ENCODE measurements at regions not wholly inside any gene's neighbourhood (a gene's known extent, or its start where the extent isn't known, plus 50 kb on each side); places are given as distances from the start of the nearest gene placed in this dataset.

GRCh38 chr1:195981448-195982139 is 626.6 kb downstream of the KCNT2 start:
- no peak for DNase-seq
- Histone ChIP-seq H3K9me3 (ENCODE audit: low read length) (peaks cover 28% of the 10 kb centered on the region), H3K4me2 (ENCODE audit: low read depth, low read length, poor library complexity, severe bottlenecking) (no peak overlapping the region), H3K9me2 (replicated peaks; ENCODE audit: insufficient read depth, low read length) (no peaks in the 10 kb centered on the region), H2AFZ (ENCODE audit: low read length) (no peak overlapping the region), H3K9ac (ENCODE audit: low read length) (no peak overlapping the region), H4K20me1 (ENCODE audit: insufficient read depth, low read depth, low read length) (no peaks in the 10 kb centered on the region), H3K27me3 (ENCODE audit: low read length) (no peaks in the 10 kb centered on the region), H3K27ac (ENCODE audit: low read length) (no peak overlapping the region), H3K36me3 (ENCODE audit: insufficient read depth, low read length) (no peaks in the 10 kb centered on the region), H3K79me2 (ENCODE audit: low read length) (no peaks in the 10 kb centered on the region), H3K4me3 (ENCODE audit: low read length) (no peak overlapping the region), H3K4me1 (ENCODE audit: low read length) (no peaks in the 10 kb centered on the region)

GRCh38 chr1:195979646-195980045 is 628.6 kb downstream of the KCNT2 start:
- Histone ChIP-seq H3K4me2 (ENCODE audit: low read depth, low read length, poor library complexity, severe bottlenecking) (no peak overlapping the region), H2AFZ (ENCODE audit: low read length) (no peak overlapping the region), H3K27ac (ENCODE audit: low read length) (no peak overlapping the region), H4K20me1 (ENCODE audit: insufficient read depth, low read depth, low read length) (no peaks in the 10 kb centered on the region), H3K27me3 (ENCODE audit: low read length) (no peaks in the 10 kb centered on the region), H3K9me2 (replicated peaks; ENCODE audit: insufficient read depth, low read length) (no peaks in the 10 kb centered on the region), H3K4me3 (ENCODE audit: low read length) (no peak overlapping the region), H3K9ac (ENCODE audit: low read length) (no peak overlapping the region), H3K4me1 (ENCODE audit: low read length) (no peaks in the 10 kb centered on the region), H3K9me3 (ENCODE audit: low read length) (peaks cover 28% of the 10 kb centered on the region), H3K79me2 (ENCODE audit: low read length) (no peaks in the 10 kb centered on the region), H3K36me3 (ENCODE audit: insufficient read depth, low read length) (no peaks in the 10 kb centered on the region)
- DNase-seq = no peak

- Histone ChIP-seq H3K4me3 (ENCODE audit: low read length) (no peak overlapping the region), H3K4me2 (ENCODE audit: low read depth, low read length, poor library complexity, severe bottlenecking) (no peak overlapping the region), H3K27me3 (ENCODE audit: low read length) (no peaks in the 10 kb centered on the region), H3K4me1 (ENCODE audit: low read length) (no peaks in the 10 kb centered on the region), H3K36me3 (ENCODE audit: insufficient read depth, low read length) (no peaks in the 10 kb centered on the region), H3K9ac (ENCODE audit: low read length) (no peak overlapping the region), H3K9me3 (ENCODE audit: low read length) (peaks cover 7% of the 10 kb centered on the region), H3K79me2 (ENCODE audit: low read length) (no peaks in the 10 kb centered on the region), H3K27ac (ENCODE audit: low read length) (no peak overlapping the region), H3K9me2 (replicated peaks; ENCODE audit: insufficient read depth, low read length) (no peaks in the 10 kb centered on the region), H2AFZ (ENCODE audit: low read length) (no peak overlapping the region), H4K20me1 (ENCODE audit: insufficient read depth, low read depth, low read length) (no peaks in the 10 kb centered on the region)
- no peak for DNase-seq
Measured at GRCh38 chr1:195973311-195973904, 634.8 kb downstream of the KCNT2 start.

GRCh38 chr1:195971589-195971988 is 636.7 kb downstream of the KCNT2 start:
- H3K27me3 ChIP-seq (ENCODE audit: low read length) = no peaks in the 10 kb centered on the region
- H3K4me1 ChIP-seq (ENCODE audit: low read length) = no peaks in the 10 kb centered on the region
- H3K9ac ChIP-seq (ENCODE audit: low read length) = no peak overlapping the region
- no peak overlapping the region for H3K4me3 ChIP-seq (ENCODE audit: low read length)
- no peaks in the 10 kb centered on the region for H4K20me1 ChIP-seq (ENCODE audit: insufficient read depth, low read depth, low read length)
- DNase-seq = no peak
- no peaks in the 10 kb centered on the region for H3K79me2 ChIP-seq (ENCODE audit: low read length)
- no peak overlapping the region for H3K27ac ChIP-seq (ENCODE audit: low read length)
- no peak overlapping the region for H3K4me2 ChIP-seq (ENCODE audit: low read depth, low read length, poor library complexity, severe bottlenecking)
- peaks cover 3% of the 10 kb centered on the region for H3K9me3 ChIP-seq (ENCODE audit: low read length)
- no peaks in the 10 kb centered on the region for H3K36me3 ChIP-seq (ENCODE audit: insufficient read depth, low read length)
- no peaks in the 10 kb centered on the region for H3K9me2 ChIP-seq (replicated peaks; ENCODE audit: insufficient read depth, low read length)
- no peak overlapping the region for H2AFZ ChIP-seq (ENCODE audit: low read length)

- H3K4me2 ChIP-seq (ENCODE audit: low read depth, low read length, poor library complexity, severe bottlenecking) = no peak overlapping the region
- H3K9me2 ChIP-seq (replicated peaks; ENCODE audit: insufficient read depth, low read length) = no peaks in the 10 kb centered on the region
- H3K27me3 ChIP-seq (ENCODE audit: low read length) = no peaks in the 10 kb centered on the region
- H3K79me2 ChIP-seq (ENCODE audit: low read length) = no peaks in the 10 kb centered on the region
- H3K9ac ChIP-seq (ENCODE audit: low read length) = no peak overlapping the region
- DNase-seq = no peak
- H3K4me1 ChIP-seq (ENCODE audit: low read length) = no peaks in the 10 kb centered on the region
- peaks cover 6% of the 10 kb centered on the region for H3K9me3 ChIP-seq (ENCODE audit: low read length)
- H3K27ac ChIP-seq (ENCODE audit: low read length) = no peak overlapping the region
- no peak overlapping the region for H2AFZ ChIP-seq (ENCODE audit: low read length)
- no peak overlapping the region for H3K4me3 ChIP-seq (ENCODE audit: low read length)
- H4K20me1 ChIP-seq (ENCODE audit: insufficient read depth, low read depth, low read length) = no peaks in the 10 kb centered on the region
- no peaks in the 10 kb centered on the region for H3K36me3 ChIP-seq (ENCODE audit: insufficient read depth, low read length)
Measured at GRCh38 chr1:195970209-195970608, 638.0 kb downstream of the KCNT2 start.

GRCh38 chr1:195965475-195965874 is 642.8 kb downstream of the KCNT2 start:
- no peak overlapping the region for H3K4me3 ChIP-seq (ENCODE audit: low read length)
- H3K9me2 ChIP-seq (replicated peaks; ENCODE audit: insufficient read depth, low read length) = no peaks in the 10 kb centered on the region
- H3K27me3 ChIP-seq (ENCODE audit: low read length) = no peaks in the 10 kb centered on the region
- H2AFZ ChIP-seq (ENCODE audit: low read length) = no peak overlapping the region
- H3K79me2 ChIP-seq (ENCODE audit: low read length) = no peaks in the 10 kb centered on the region
- no peak overlapping the region for H3K27ac ChIP-seq (ENCODE audit: low read length)
- H4K20me1 ChIP-seq (ENCODE audit: insufficient read depth, low read depth, low read length) = no peaks in the 10 kb centered on the region
- H3K4me2 ChIP-seq (ENCODE audit: low read depth, low read length, poor library complexity, severe bottlenecking) = no peak overlapping the region
- DNase-seq = no peak
- peaks cover 3% of the 10 kb centered on the region for H3K9me3 ChIP-seq (ENCODE audit: low read length)
- H3K9ac ChIP-seq (ENCODE audit: low read length) = no peak overlapping the region
- no peaks in the 10 kb centered on the region for H3K4me1 ChIP-seq (ENCODE audit: low read length)
- H3K36me3 ChIP-seq (ENCODE audit: insufficient read depth, low read length) = no peaks in the 10 kb centered on the region

GRCh38 chr1:195965036-195965435 is 643.2 kb downstream of the KCNT2 start:
- no peak overlapping the region for H3K4me2 ChIP-seq (ENCODE audit: low read depth, low read length, poor library complexity, severe bottlenecking)
- no peak overlapping the region for H3K9ac ChIP-seq (ENCODE audit: low read length)
- H3K4me3 ChIP-seq (ENCODE audit: low read length) = no peak overlapping the region
- no peak overlapping the region for H3K27ac ChIP-seq (ENCODE audit: low read length)
- no peaks in the 10 kb centered on the region for H3K27me3 ChIP-seq (ENCODE audit: low read length)
- no peak for DNase-seq
- no peaks in the 10 kb centered on the region for H4K20me1 ChIP-seq (ENCODE audit: insufficient read depth, low read depth, low read length)
- H3K9me2 ChIP-seq (replicated peaks; ENCODE audit: insufficient read depth, low read length) = no peaks in the 10 kb centered on the region
- H3K79me2 ChIP-seq (ENCODE audit: low read length) = no peaks in the 10 kb centered on the region
- H3K9me3 ChIP-seq (ENCODE audit: low read length) = peaks cover 3% of the 10 kb centered on the region
- no peaks in the 10 kb centered on the region for H3K36me3 ChIP-seq (ENCODE audit: insufficient read depth, low read length)
- no peaks in the 10 kb centered on the region for H3K4me1 ChIP-seq (ENCODE audit: low read length)
- H2AFZ ChIP-seq (ENCODE audit: low read length) = no peak overlapping the region

- no peaks in the 10 kb centered on the region for H3K4me1 ChIP-seq (ENCODE audit: low read length)
- no peak overlapping the region for H3K9ac ChIP-seq (ENCODE audit: low read length)
- no peak overlapping the region for H3K4me3 ChIP-seq (ENCODE audit: low read length)
- no peaks in the 10 kb centered on the region for H4K20me1 ChIP-seq (ENCODE audit: insufficient read depth, low read depth, low read length)
- no peak overlapping the region for H3K4me2 ChIP-seq (ENCODE audit: low read depth, low read length, poor library complexity, severe bottlenecking)
- H3K9me2 ChIP-seq (replicated peaks; ENCODE audit: insufficient read depth, low read length) = no peaks in the 10 kb centered on the region
- DNase-seq = no peak
- H3K36me3 ChIP-seq (ENCODE audit: insufficient read depth, low read length) = no peaks in the 10 kb centered on the region
- peaks cover 3% of the 10 kb centered on the region for H3K9me3 ChIP-seq (ENCODE audit: low read length)
- H3K79me2 ChIP-seq (ENCODE audit: low read length) = no peaks in the 10 kb centered on the region
- H3K27ac ChIP-seq (ENCODE audit: low read length) = no peak overlapping the region
- no peaks in the 10 kb centered on the region for H3K27me3 ChIP-seq (ENCODE audit: low read length)
- no peak overlapping the region for H2AFZ ChIP-seq (ENCODE audit: low read length)
Measured at GRCh38 chr1:195964516-195964915, 643.7 kb downstream of the KCNT2 start.

All from Karpas-422 (cell line).